Stimulated activated naive CD8-positive, alpha-beta T cell treated with anti-CD3 and anti-CD28 coated beads, Interleukin-15, amount 100 ng/mL, for 72 hours (primary cell): ENCODE measurements at regions not wholly inside any gene's neighbourhood (a gene's known extent, or its start where the extent isn't known, plus 50 kb on each side); places are given as distances from the start of the nearest gene placed in this dataset.
"Not testable (repeated sequence)": the region's sequence is repeated elsewhere in the genome, so short reads cannot be mapped to it uniquely, and the experiment has no call there.

Source experiments
- ATAC-seq: fragments of 150-1000 bp; cut with Tn5 transposase; 2 replicates; pipeline ENCODE4 v1.10.0; 2021; ENCODE audit warnings: mild to moderate bottlenecking, moderate library complexity
- DNase-seq, 2 donors: peaks; one replicate each; pipeline ENCODE4 v3.0.0; 2021 to 2022
- H3K27ac Mint-ChIP-seq, 2 donors: one replicate each; pipeline ENCODE4 v1.8.0; 2022; ENCODE audit warnings: mild to moderate bottlenecking in 2 of 2, mixed read lengths in 2 of 2, moderate library complexity in 2 of 2
- H3K27me3 Mint-ChIP-seq: one replicate; pipeline ENCODE4 v1.8.0; 2022; ENCODE audit warnings: mixed read lengths
- H3K4me1 Mint-ChIP-seq: one replicate; pipeline ENCODE4 v1.8.0; 2022; ENCODE audit warnings: mild to moderate bottlenecking, mixed read lengths
- H3K4me3 Mint-ChIP-seq, 2 donors: one replicate each; pipeline ENCODE4 v1.8.0; 2022; ENCODE audit warnings: mild to moderate bottlenecking in 2 of 2, mixed read lengths in 2 of 2, moderate library complexity in 1 of 2
- H3K9me3 Mint-ChIP-seq, 2 donors: one replicate each; pipeline ENCODE4 v1.8.0; 2022; ENCODE audit warnings: mixed read lengths in 2 of 2

- no peak overlapping the region for H3K27ac Mint-ChIP-seq
- ATAC-seq (no peak), DNase-seq (no peak)
- H3K9me3 Mint-ChIP-seq, result no peaks in the 10 kb centered on the region
- H3K4me3 Mint-ChIP-seq, result no peak overlapping the region
- H3K27me3 Mint-ChIP-seq, result no peaks in the 10 kb centered on the region
- no peaks in the 10 kb centered on the region for H3K4me1 Mint-ChIP-seq
These were observed 212.0 kb upstream of the SPRY2 start for GRCh38 chr13:80552851-80553440.

DNA sequence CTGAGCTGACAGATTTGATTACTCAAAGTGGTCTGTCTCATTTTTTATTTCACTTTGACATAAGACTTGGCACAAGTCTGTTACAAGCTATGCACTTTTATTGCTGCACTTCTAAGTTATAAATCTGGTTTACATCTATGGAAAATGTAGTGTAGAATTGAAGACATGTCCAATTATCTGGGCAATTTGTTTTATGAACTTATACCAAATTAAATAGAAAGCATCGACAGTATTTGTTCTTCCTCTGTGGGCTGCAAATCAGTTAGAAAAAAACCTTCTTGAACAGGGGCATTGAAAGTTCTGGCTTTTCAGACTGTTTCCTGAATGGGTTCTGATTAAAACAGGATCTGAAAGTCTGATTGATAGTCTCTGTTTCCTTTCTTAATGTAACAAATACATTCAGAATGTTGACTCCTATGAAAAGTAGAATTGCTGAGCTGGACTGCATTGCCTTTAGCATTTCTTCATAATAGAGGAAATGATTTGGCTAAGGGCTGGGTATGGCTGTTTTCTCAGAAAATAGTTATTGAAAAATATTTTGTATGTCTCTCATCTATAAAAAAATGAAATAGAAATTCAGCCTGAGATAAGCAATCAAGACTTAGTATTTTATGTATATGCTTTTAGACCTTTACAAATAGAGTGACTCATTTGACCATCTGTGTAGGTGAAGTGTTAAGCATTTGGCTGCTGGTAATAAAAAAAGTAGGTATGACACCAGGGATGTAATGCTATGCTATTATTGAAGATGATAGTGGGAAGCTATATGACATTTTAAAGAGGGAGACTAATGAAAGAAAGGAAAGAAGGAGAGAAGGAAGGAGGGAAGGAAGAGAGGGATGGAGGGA lies 210.9 kb upstream of the SPRY2 start:
- Mint-ChIP-seq H3K4me3 (no peak overlapping the region), H3K4me1 (no peaks in the 10 kb centered on the region), H3K27me3 (no peaks in the 10 kb centered on the region), H3K9me3 (no peaks in the 10 kb centered on the region), H3K27ac (no peak overlapping the region)
- ATAC-seq (no peak), DNase-seq (no peak)

- Mint-ChIP-seq H3K27ac (no peak overlapping the region), H3K27me3 (no peaks in the 10 kb centered on the region), H3K4me1 (no peaks in the 10 kb centered on the region), H3K9me3 (no peaks in the 10 kb centered on the region), H3K4me3 (no peak overlapping the region)
- DNase-seq, result no peak
- ATAC-seq, result no peak
These were observed 210.1 kb upstream of the SPRY2 start for GRCh38 chr13:80550971-80551441.

DNA sequence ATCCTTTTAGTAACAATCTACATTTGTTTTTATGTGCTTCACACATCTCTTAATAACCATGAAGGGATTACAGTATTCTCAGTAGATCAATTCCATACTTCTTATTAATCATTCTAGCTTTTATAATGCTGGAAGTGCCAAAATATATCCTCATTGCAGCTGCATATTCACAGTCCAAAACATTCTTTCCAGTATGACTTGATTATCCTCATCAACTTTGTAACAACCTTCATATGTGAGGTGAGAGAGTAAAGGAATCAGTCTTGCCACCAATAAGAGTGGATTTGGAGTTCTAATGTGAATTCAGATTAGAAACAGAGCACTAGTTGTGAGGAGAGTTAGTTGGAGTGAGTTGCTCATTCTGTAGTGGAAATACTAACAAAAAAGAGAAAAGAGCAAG lies 208.0 kb upstream of the SPRY2 start:
- no peaks in the 10 kb centered on the region for H3K27me3 Mint-ChIP-seq
- DNase-seq (no peak), ATAC-seq (no peak)
- no peaks in the 10 kb centered on the region for H3K4me1 Mint-ChIP-seq
- no peak overlapping the region for H3K27ac Mint-ChIP-seq
- peaks cover 0 to 10% of the 10 kb centered on the region in 2 donors for H3K9me3 Mint-ChIP-seq
- no peak overlapping the region for H3K4me3 Mint-ChIP-seq

DNA sequence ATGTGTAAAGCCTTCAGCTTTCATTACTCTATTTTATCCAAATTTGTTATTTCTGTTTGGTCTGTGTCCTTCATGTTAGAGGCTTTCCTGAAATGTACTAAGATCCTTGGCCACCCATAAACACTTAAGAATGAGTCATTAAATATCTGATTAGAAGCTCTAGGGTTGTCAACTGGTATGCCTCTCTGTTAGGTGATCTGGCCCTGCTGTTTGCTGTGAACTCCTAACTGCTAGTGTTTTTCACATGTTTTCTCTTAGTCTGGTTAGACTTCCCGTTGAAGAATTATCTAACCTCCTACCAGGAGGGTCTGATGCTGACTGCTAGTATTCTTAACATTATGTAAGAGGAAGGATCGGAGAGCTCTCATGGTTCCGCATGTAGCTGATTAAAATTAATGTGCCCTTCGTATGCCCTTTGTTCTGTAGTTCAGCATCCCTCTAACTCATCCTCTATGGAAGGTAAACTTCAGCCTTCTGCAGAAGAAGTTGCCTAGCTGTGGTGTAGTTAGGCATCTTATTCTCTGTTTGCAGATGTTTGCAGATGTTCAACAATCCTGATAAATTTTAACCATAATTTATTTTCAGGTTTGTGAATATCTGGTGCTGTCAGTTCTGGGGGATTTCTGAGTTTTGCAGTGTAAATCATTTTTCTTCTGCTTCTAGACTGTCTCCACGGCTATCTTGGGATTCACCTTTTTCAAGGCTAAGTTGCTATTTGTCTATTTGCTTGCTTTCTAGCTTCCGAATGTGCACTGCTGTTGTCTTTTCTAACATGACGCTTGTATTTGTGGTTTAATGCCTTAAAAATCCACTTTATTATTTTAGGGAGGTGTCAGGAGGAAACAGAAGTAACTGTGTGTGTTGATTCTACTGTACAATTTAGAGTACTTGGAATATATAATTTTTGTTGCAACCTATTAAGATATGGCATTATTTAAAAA lies 207.2 kb upstream of the SPRY2 start:
- no peak overlapping the region for H3K4me3 Mint-ChIP-seq
- no peaks in the 10 kb centered on the region for H3K4me1 Mint-ChIP-seq
- H3K27ac Mint-ChIP-seq, result no peak overlapping the region
- H3K9me3 Mint-ChIP-seq, result peaks cover 2 to 10% of the 10 kb centered on the region in 2 donors
- ATAC-seq (no peak), DNase-seq (no peak)
- no peaks in the 10 kb centered on the region for H3K27me3 Mint-ChIP-seq

DNA sequence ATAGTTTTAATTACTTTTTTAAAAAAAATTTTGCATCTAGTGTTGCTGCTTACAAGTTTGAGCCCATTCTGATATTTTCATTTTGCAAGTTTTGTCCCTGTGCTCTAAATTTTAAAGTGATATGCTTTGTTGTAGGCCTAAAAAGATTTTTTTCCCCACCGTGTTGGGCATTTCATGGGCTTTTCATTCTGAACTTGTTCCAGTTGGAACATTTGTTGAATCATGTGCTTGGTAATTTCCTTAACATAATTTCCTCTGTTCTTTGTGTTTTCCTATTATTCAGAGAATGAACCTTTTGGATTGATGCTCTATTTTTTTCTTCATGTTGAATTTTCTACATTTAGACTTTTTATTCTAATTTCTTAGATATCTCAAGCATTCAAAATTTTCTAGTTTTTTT lies 206.4 kb upstream of the SPRY2 start:
- no peaks in the 10 kb centered on the region for H3K27me3 Mint-ChIP-seq
- ATAC-seq (no peak), DNase-seq (no peak)
- no peak overlapping the region for H3K4me3 Mint-ChIP-seq
- H3K27ac Mint-ChIP-seq, result no peak overlapping the region
- no peaks in the 10 kb centered on the region for H3K4me1 Mint-ChIP-seq
- peaks cover 9 to 10% of the 10 kb centered on the region in 2 donors for H3K9me3 Mint-ChIP-seq

DNA sequence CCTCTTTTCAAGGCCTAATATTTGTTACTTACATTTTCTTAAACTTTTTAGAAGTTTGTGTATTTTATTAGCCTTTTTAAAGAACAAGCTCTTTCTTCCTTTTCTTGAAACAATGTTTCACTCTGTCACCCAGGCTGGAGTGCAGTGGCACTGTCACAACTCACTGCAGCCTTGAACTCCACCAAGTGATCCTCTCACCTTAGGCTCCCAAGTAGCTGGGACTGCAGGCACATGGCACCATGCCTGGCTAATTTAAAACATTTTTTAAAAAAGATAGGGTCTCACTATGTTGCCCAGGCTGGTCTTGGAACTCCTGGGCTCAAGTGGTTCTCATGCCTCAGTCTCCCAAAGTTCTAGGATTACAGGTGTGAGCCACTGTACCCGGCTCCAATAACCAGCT lies 192.2 kb upstream of the SPRY2 start:
- DNase-seq (no peak), ATAC-seq (no peak)
- Mint-ChIP-seq H3K9me3 (peaks cover 4 to 17% of the 10 kb centered on the region in 2 donors), H3K4me3 (no peak overlapping the region), H3K27me3 (no peaks in the 10 kb centered on the region), H3K27ac (no peak overlapping the region), H3K4me1 (no peaks in the 10 kb centered on the region)

DNA sequence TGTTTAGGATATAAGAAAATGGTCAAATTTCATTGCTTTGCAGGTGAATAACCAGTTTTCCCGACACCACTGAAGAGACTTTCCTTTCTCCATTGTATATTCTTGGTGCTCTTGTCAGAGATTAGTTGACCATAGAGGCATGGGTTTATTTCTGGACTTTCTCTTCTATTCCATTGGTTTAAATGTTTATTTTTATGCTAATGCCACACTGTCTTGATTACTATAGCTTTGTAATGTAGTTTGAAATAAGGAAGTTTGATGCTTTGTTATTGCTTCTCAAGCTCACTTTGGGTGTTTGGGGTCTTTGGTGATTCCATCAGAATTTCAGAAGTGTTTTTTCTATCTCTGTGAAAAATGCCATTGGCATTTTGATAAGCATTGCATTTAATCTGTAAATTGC lies 190.0 kb upstream of the SPRY2 start:
- Mint-ChIP-seq H3K4me3 (no peak overlapping the region), H3K27me3 (no peaks in the 10 kb centered on the region), H3K9me3 (peaks cover 0 to 11% of the 10 kb centered on the region in 2 donors), H3K4me1 (no peaks in the 10 kb centered on the region), H3K27ac (no peak overlapping the region)
- DNase-seq (no peak), ATAC-seq (no peak)

DNA sequence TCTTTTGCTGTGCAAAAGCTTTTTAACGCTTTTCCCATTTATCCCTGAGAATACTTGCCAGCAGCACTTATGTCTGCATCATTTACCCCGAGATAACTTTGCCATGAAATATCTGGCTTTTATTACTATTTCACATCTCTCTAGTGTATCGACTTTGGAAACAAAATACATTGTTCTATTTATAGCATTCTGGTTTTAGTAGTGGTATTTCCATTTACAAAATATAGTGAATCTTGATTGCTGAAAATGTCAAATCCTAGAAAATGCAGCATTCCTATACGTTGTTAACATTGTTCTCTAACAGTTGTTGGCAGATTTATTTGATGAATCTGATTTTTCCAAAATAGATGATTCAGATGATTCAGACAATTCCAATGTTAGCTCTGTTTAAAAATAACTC lies 189.3 kb upstream of the SPRY2 start:
- Mint-ChIP-seq H3K27me3 (no peaks in the 10 kb centered on the region), H3K9me3 (peaks cover 0 to 11% of the 10 kb centered on the region in 2 donors), H3K27ac (no peak overlapping the region), H3K4me1 (no peaks in the 10 kb centered on the region), H3K4me3 (no peak overlapping the region)
- ATAC-seq, result no peak
- no peak for DNase-seq

- ATAC-seq (no peak), DNase-seq (no peak)
- H3K9me3 Mint-ChIP-seq, result peaks cover 0 to 11% of the 10 kb centered on the region in 2 donors
- H3K27me3 Mint-ChIP-seq, result no peaks in the 10 kb centered on the region
- no peak overlapping the region for H3K4me3 Mint-ChIP-seq
- no peak overlapping the region for H3K27ac Mint-ChIP-seq
- H3K4me1 Mint-ChIP-seq, result no peaks in the 10 kb centered on the region
These were observed 188.8 kb upstream of the SPRY2 start for GRCh38 chr13:80529734-80530133.

GRCh38 chr13:80528733-80529132 lies 187.8 kb upstream of the SPRY2 start:
- DNase-seq (no peak), ATAC-seq (no peak)
- Mint-ChIP-seq H3K4me3 (no peak overlapping the region), H3K4me1 (no peaks in the 10 kb centered on the region), H3K27me3 (no peaks in the 10 kb centered on the region), H3K9me3 (peaks cover 0 to 9% of the 10 kb centered on the region in 2 donors), H3K27ac (no peak overlapping the region)

GRCh38 chr13:80527400-80527799 lies 186.5 kb upstream of the SPRY2 start:
- no peak for ATAC-seq
- Mint-ChIP-seq H3K4me3 (no peak overlapping the region), H3K4me1 (no peaks in the 10 kb centered on the region), H3K27me3 (no peaks in the 10 kb centered on the region), H3K27ac (no peak overlapping the region), H3K9me3 (peaks cover 0 to 6% of the 10 kb centered on the region in 2 donors)
- DNase-seq, result no peak

GRCh38 chr13:80524447-80525215 lies 183.7 kb upstream of the SPRY2 start:
- Mint-ChIP-seq H3K9me3 (peaks cover 0 to 6% of the 10 kb centered on the region in 2 donors), H3K27me3 (no peaks in the 10 kb centered on the region), H3K27ac (no peak overlapping the region), H3K4me3 (no peak overlapping the region), H3K4me1 (no peaks in the 10 kb centered on the region)
- DNase-seq (no peak), ATAC-seq (no peak)

DNA sequence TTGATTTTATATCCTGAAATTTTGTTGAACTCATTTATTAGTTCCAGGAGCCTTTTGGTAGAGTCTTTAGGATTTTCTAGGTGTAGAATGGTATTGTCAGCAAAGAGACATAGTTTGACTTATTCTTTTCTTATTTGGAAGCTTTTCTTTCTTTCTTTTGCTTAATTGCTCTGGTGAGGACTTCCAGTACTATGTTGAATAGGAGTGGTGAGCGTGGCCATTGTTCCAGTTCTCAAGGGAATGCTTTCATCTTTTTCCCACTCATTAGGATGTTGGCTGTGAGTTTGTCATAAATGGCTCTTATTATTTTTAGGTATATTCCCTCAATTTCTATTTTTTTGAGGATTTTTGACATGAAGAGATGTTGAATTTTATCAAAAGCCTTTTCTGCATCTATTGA lies 182.2 kb upstream of the SPRY2 start:
- no peak for ATAC-seq
- H3K27me3 Mint-ChIP-seq, result no peaks in the 10 kb centered on the region
- no peak for DNase-seq
- H3K9me3 Mint-ChIP-seq, result peaks cover 2 to 8% of the 10 kb centered on the region in 2 donors
- H3K4me1 Mint-ChIP-seq, result no peaks in the 10 kb centered on the region
- H3K4me3 Mint-ChIP-seq, result no peak overlapping the region
- H3K27ac Mint-ChIP-seq, result no peak overlapping the region

- DNase-seq, H3K27me3 Mint-ChIP-seq, H3K4me1 Mint-ChIP-seq, H3K9me3 Mint-ChIP-seq, H3K4me3 Mint-ChIP-seq, H3K27ac Mint-ChIP-seq, ATAC-seq: not testable (repeated sequence)
These were observed 181.5 kb upstream of the SPRY2 start for GRCh38 chr13:80522463-80522862.
